SK-N-SH treated with all-trans-retinoic acid at 6 μM for 48 hours (cell line): ENCODE measurements at regions not wholly inside any gene's neighbourhood (a gene's known extent, or its start where the extent isn't known, plus 50 kb on each side); places are given as distances from the start of the nearest gene placed in this dataset.

Source experiments
- ARNTL ChIP-seq: fragments of 450-650 bp; formaldehyde crosslinking; IDR thresholded peaks from 2 replicates; pipeline ENCODE4 v1.5.0; 2020; ENCODE audit warnings: low read depth, mild to moderate bottlenecking, moderate library complexity, borderline replicate concordance
- RARB ChIP-seq: fragments of 250-450 bp; sonication (Bioruptor Pico); IDR thresholded peaks from 2 replicates; pipeline ENCODE4 v1.8.0; 2021; ENCODE audit warnings: mild to moderate bottlenecking, moderate library complexity
- SNAI2 ChIP-seq: fragments of 250-450 bp; sonication (Bioruptor Pico); IDR thresholded peaks from 2 replicates; pipeline ENCODE4 v1.5.0; 2020; ENCODE audit warnings: mild to moderate bottlenecking, moderate library complexity
- ZC3H10 ChIP-seq: fragments of 250-450 bp; sonication (Bioruptor Pico); IDR thresholded peaks from 2 replicates; pipeline ENCODE4 v1.5.1; 2021; ENCODE audit warnings: mild to moderate bottlenecking, moderate library complexity
- ZFP3 ChIP-seq: fragments of 250-450 bp; sonication (Bioruptor Pico); IDR thresholded peaks from 2 replicates; pipeline ENCODE4 v1.5.0; 2020; ENCODE audit warnings: mild to moderate bottlenecking, moderate library complexity
- ZNF8 ChIP-seq: fragments of 450-650 bp; formaldehyde crosslinking; IDR thresholded peaks from 2 replicates; pipeline ENCODE4 v1.5.0; 2020; ENCODE audit warnings: mild to moderate bottlenecking, moderate library complexity
- TF ChIP-seq, protein P1 (sequence below): fragments of 250-450 bp; sonication (Bioruptor Pico); IDR thresholded peaks from 2 replicates; pipeline ENCODE4 v1.5.0; 2020; ENCODE audit warnings: mild to moderate bottlenecking, moderate library complexity
- TF ChIP-seq, protein P2 (sequence below): fragments of 250-450 bp; sonication (Bioruptor Pico); IDR thresholded peaks from 2 replicates; pipeline ENCODE4 v1.8.0; 2020; ENCODE audit warnings: mild to moderate bottlenecking, moderate library complexity, borderline replicate concordance
- TF ChIP-seq, protein P3 (sequence below): fragments of 250-450 bp; sonication (Bioruptor Pico); IDR thresholded peaks from 2 replicates; pipeline ENCODE4 v1.8.0; 2021; ENCODE audit warnings: low read depth, mild to moderate bottlenecking, moderate library complexity, borderline replicate concordance
- TF ChIP-seq, protein P4 (sequence below): fragments of 250-450 bp; sonication (Bioruptor Pico); IDR thresholded peaks from 2 replicates; pipeline ENCODE4 v1.5.1; 2020; ENCODE audit warnings: low read depth, mild to moderate bottlenecking, moderate library complexity

DNA sequence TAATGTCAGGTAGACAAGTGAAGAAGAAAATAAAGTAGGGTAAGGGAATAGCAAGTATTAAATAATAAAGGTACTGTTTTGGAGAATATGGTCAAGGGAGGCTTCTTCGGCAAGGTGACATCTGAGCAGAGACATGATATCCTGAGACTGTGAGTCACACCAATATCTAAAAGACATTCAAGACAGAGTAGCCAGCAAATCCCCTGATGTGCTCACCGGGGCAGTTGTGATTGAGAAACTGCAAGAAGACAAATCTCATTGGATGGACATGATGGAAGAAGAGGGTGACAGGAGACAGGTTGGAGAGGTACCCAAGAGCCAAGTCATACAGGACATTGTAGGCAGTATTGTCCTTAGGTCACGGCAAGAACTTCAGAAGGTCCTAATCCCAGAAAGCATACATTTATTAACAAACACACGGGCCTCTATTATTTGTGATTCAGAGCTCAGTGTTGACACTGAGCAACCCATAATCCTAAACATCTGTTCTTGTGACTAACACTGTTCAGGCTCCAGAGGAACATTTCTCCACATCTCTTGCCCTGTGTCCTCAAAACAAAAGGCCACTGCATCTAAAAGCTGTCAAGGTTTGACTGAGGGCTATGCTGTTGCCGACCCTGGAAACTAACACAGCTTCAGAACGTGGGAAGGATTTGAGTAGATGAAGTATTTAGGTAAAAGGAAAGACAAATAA lies 258.7 kb upstream of the CLINT1 start:
- TF ChIP-seq SNAI2 (CRISPR knock-in tag), result no peak
- no peak for TF ChIP-seq RARB (CRISPR knock-in tag)
- TF ChIP-seq, protein P1, sequence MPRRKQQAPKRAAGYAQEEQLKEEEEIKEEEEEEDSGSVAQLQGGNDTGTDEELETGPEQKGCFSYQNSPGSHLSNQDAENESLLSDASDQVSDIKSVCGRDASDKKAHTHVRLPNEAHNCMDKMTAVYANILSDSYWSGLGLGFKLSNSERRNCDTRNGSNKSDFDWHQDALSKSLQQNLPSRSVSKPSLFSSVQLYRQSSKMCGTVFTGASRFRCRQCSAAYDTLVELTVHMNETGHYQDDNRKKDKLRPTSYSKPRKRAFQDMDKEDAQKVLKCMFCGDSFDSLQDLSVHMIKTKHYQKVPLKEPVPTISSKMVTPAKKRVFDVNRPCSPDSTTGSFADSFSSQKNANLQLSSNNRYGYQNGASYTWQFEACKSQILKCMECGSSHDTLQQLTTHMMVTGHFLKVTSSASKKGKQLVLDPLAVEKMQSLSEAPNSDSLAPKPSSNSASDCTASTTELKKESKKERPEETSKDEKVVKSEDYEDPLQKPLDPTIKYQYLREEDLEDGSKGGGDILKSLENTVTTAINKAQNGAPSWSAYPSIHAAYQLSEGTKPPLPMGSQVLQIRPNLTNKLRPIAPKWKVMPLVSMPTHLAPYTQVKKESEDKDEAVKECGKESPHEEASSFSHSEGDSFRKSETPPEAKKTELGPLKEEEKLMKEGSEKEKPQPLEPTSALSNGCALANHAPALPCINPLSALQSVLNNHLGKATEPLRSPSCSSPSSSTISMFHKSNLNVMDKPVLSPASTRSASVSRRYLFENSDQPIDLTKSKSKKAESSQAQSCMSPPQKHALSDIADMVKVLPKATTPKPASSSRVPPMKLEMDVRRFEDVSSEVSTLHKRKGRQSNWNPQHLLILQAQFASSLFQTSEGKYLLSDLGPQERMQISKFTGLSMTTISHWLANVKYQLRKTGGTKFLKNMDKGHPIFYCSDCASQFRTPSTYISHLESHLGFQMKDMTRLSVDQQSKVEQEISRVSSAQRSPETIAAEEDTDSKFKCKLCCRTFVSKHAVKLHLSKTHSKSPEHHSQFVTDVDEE (CRISPR knock-in tag), result no peak
- TF ChIP-seq, protein P2, sequence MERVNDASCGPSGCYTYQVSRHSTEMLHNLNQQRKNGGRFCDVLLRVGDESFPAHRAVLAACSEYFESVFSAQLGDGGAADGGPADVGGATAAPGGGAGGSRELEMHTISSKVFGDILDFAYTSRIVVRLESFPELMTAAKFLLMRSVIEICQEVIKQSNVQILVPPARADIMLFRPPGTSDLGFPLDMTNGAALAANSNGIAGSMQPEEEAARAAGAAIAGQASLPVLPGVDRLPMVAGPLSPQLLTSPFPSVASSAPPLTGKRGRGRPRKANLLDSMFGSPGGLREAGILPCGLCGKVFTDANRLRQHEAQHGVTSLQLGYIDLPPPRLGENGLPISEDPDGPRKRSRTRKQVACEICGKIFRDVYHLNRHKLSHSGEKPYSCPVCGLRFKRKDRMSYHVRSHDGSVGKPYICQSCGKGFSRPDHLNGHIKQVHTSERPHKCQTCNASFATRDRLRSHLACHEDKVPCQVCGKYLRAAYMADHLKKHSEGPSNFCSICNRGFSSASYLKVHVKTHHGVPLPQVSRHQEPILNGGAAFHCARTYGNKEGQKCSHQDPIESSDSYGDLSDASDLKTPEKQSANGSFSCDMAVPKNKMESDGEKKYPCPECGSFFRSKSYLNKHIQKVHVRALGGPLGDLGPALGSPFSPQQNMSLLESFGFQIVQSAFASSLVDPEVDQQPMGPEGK (CRISPR knock-in tag), result no peak
- no peak for TF ChIP-seq ZNF8 (CRISPR knock-in tag)
- no peak for TF ChIP-seq ZC3H10
- TF ChIP-seq, protein P3, sequence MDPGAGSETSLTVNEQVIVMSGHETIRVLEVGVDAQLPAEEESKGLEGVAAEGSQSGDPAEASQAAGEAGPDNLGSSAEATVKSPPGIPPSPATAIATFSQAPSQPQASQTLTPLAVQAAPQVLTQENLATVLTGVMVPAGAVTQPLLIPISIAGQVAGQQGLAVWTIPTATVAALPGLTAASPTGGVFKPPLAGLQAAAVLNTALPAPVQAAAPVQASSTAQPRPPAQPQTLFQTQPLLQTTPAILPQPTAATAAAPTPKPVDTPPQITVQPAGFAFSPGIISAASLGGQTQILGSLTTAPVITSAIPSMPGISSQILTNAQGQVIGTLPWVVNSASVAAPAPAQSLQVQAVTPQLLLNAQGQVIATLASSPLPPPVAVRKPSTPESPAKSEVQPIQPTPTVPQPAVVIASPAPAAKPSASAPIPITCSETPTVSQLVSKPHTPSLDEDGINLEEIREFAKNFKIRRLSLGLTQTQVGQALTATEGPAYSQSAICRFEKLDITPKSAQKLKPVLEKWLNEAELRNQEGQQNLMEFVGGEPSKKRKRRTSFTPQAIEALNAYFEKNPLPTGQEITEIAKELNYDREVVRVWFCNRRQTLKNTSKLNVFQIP (CRISPR knock-in tag), result no peak
- no peak for TF ChIP-seq ARNTL
- TF ChIP-seq ZFP3 (CRISPR knock-in tag), result no peak
- TF ChIP-seq, protein P4, sequence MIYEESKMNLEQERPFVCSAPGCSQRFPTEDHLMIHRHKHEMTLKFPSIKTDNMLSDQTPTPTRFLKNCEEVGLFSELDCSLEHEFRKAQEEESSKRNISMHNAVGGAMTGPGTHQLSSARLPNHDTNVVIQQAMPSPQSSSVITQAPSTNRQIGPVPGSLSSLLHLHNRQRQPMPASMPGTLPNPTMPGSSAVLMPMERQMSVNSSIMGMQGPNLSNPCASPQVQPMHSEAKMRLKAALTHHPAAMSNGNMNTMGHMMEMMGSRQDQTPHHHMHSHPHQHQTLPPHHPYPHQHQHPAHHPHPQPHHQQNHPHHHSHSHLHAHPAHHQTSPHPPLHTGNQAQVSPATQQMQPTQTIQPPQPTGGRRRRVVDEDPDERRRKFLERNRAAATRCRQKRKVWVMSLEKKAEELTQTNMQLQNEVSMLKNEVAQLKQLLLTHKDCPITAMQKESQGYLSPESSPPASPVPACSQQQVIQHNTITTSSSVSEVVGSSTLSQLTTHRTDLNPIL (CRISPR knock-in tag), result no peak
